H1 (cell line): ENCODE measurements at regions not wholly inside any gene's neighbourhood (a gene's known extent, or its start where the extent isn't known, plus 50 kb on each side); places are given as distances from the start of the nearest gene placed in this dataset.

ENCODE experiments used
- CTCF ChIA-PET: fragments of 300-600 bp; sonication (Branson Sonifier 250); formaldehyde crosslinking; loops from one replicate; lab custom pipeline; 2021; ENCODE audit not compliant: partially characterized antibody; lab: Charles Lee
- POLR2A ChIA-PET: fragments of 300-600 bp; sonication (Branson Sonifier 250); formaldehyde crosslinking; loops from one replicate; lab custom pipeline; 2021; ENCODE audit warnings: inconsistent platforms; ENCODE audit not compliant: partially characterized antibody; lab: Charles Lee
- DNase-seq, 2 experiments: peaks; one replicate each; pipeline versions ENCODE4 v3.0.0 to v3.0.0-alpha.2; 2010 to 2022; ENCODE audit warnings: low spot score in 2 of 2, low read depth in 1 of 2, mixed read lengths in 1 of 2
- FAIRE-seq: peaks from 2 replicates; lab custom pipeline; 2011; peaks lifted over from hg19 to GRCh38; lab: Jason Lieb, UNC
- H2AFZ ChIP-seq: 2 replicates; pipeline ENCODE4 v1.8.1; 2012; ENCODE audit warnings: low read length, inconsistent platforms
- H2AK5ac ChIP-seq: 2 replicates; pipeline ENCODE4 v1.6.1; 2013; ENCODE audit warnings: low read depth, low read length
- H2BK120ac ChIP-seq: replicated peaks from 2 replicates; pipeline ENCODE3; 2013; ENCODE audit warnings: low read depth, low read length, inconsistent platforms
- H2BK12ac ChIP-seq: 2 replicates; pipeline ENCODE4 v1.6.1; 2013; ENCODE audit warnings: low read depth, low read length
- H2BK15ac ChIP-seq: 2 replicates; pipeline ENCODE4 v1.6.1; 2013; ENCODE audit warnings: low read length
- H2BK20ac ChIP-seq: 2 replicates; pipeline ENCODE4 v1.6.1; 2013; ENCODE audit warnings: low read length
- H2BK5ac ChIP-seq: 2 replicates; pipeline ENCODE4 v1.6.1; 2013; ENCODE audit warnings: low read depth, low read length
- H3K14ac ChIP-seq: 2 replicates; pipeline ENCODE4 v1.6.1; 2013; ENCODE audit warnings: inconsistent platforms; ENCODE audit not compliant: insufficient read length
- H3K18ac ChIP-seq: 2 replicates; pipeline ENCODE4 v1.6.1; 2013; ENCODE audit warnings: low read length; ENCODE audit errors: extremely low read depth
- H3K23ac ChIP-seq: 2 replicates; pipeline ENCODE4 v1.6.1; 2013; ENCODE audit warnings: inconsistent platforms; ENCODE audit not compliant: insufficient read length
- H3K23me2 ChIP-seq: 2 replicates; pipeline ENCODE4 v1.6.1; 2013; ENCODE audit warnings: low read depth, low read length
- H3K27ac ChIP-seq: 2 replicates; pipeline ENCODE4 v1.6.1; 2011; ENCODE audit warnings: low read depth, low read length, inconsistent platforms
- H3K27me3 ChIP-seq, 4 experiments: replicated peaks in 1 of 4; 1 replicate in 1 of 4; 2 replicates in 3 of 4; pipeline versions ENCODE4 v1.6.1 to v1.8.1; 2011 to 2013; ENCODE audit warnings: low read length in 3 of 4, mild to moderate bottlenecking in 3 of 4, inconsistent platforms in 2 of 4, mixed read lengths in 2 of 4, moderate library complexity in 1 of 4; ENCODE audit not compliant: control insufficient read depth in 3 of 4, insufficient read depth in 3 of 4; ENCODE audit errors: extremely low read depth in 1 of 4
- H3K36me3 ChIP-seq, 4 experiments: 2 replicates each; pipeline versions ENCODE4 v1.6.1 to v1.8.1; 2011 to 2013; ENCODE audit warnings: mild to moderate bottlenecking in 4 of 4, low read length in 3 of 4, moderate library complexity in 2 of 4, control low read depth in 1 of 4, inconsistent platforms in 1 of 4; ENCODE audit not compliant: insufficient read depth in 4 of 4, control insufficient read depth in 2 of 4
- H3K4ac ChIP-seq: replicated peaks from 2 replicates; pipeline ENCODE3; 2013; ENCODE audit warnings: low read length, low read depth, mixed read lengths, inconsistent platforms; ENCODE audit not compliant: insufficient read length
- H3K4me1 ChIP-seq, 4 experiments: replicated peaks in 1 of 4; 1 replicate in 1 of 4; 2 replicates in 3 of 4; pipeline versions ENCODE4 v1.6.1 to v1.8.1; 2011 to 2013; ENCODE audit warnings: low read length in 3 of 4, inconsistent platforms in 2 of 4, mixed read lengths in 1 of 4; ENCODE audit not compliant: insufficient read depth in 4 of 4, control insufficient read depth in 3 of 4
- H3K4me2 ChIP-seq, 2 experiments: 2 replicates each; pipeline versions ENCODE4 v1.6.1 to v1.8.1; 2011 to 2013; ENCODE audit warnings: low read depth in 2 of 2, low read length in 2 of 2, control low read depth in 1 of 2, inconsistent platforms in 1 of 2, mild to moderate bottlenecking in 1 of 2; ENCODE audit not compliant: insufficient read depth in 1 of 2
- H3K4me3 ChIP-seq, 4 experiments: fragments of 200-600, 300-600 bp in 1 of 4; sonication (generic), shearing (Covaris generic), sonication (Bioruptor Twin) in 1 of 4; 2 replicates each; pipeline versions ENCODE4 v1.5.1 to v1.8.1; 2011 to 2016; ENCODE audit warnings: low read length in 4 of 4, low read depth in 3 of 4, control low read depth in 2 of 4, inconsistent platforms in 2 of 4, mild to moderate bottlenecking in 2 of 4, mixed read lengths in 1 of 4, moderate library complexity in 1 of 4; ENCODE audit not compliant: insufficient read depth in 2 of 4; ENCODE audit errors: extremely low read depth in 1 of 4
- H3K56ac ChIP-seq: replicated peaks from 2 replicates; pipeline ENCODE3; 2013; ENCODE audit warnings: low read depth, mild to moderate bottlenecking, mixed read lengths, low read length, inconsistent platforms; ENCODE audit not compliant: insufficient read length
- H3K79me1 ChIP-seq: 2 replicates; pipeline ENCODE4 v1.6.1; 2013; ENCODE audit warnings: low read depth, low read length, control low read depth
- H3K79me2 ChIP-seq, 2 experiments: 2 replicates each; pipeline versions ENCODE4 v1.6.1 to v1.8.1; 2012 to 2013; ENCODE audit warnings: low read length in 2 of 2, mild to moderate bottlenecking in 2 of 2, inconsistent platforms in 1 of 2; ENCODE audit not compliant: insufficient read depth in 2 of 2, control insufficient read depth in 1 of 2
- H3K9ac ChIP-seq, 4 experiments: replicated peaks in 1 of 4; 1 replicate in 1 of 4; 2 replicates in 3 of 4; pipeline versions ENCODE4 v1.6.1 to v1.8.1; 2011 to 2013; ENCODE audit warnings: low read depth in 3 of 4, low read length in 3 of 4, control low read depth in 2 of 4, mild to moderate bottlenecking in 2 of 4, moderate library complexity in 2 of 4, inconsistent platforms in 1 of 4; ENCODE audit errors: extremely low read depth in 1 of 4
- H3K9me3 ChIP-seq, 2 experiments: 2 replicates each; pipeline versions ENCODE4 v1.6.1 to v1.8.1; 2012 to 2013; ENCODE audit warnings: mild to moderate bottlenecking in 2 of 2, moderate library complexity in 2 of 2, control low read depth in 1 of 2, inconsistent platforms in 1 of 2, low read depth in 1 of 2, low read length in 1 of 2, mixed read lengths in 1 of 2; ENCODE audit not compliant: insufficient read depth in 2 of 2
- H4K20me1 ChIP-seq, 2 experiments: replicated peaks in 1 of 2; 2 replicates each; pipeline versions ENCODE3 to v1.8.1; 2011 to 2013; ENCODE audit warnings: inconsistent platforms in 2 of 2, low read length in 2 of 2, mild to moderate bottlenecking in 1 of 2; ENCODE audit not compliant: insufficient read depth in 2 of 2, control insufficient read depth in 1 of 2
- H4K5ac ChIP-seq: 2 replicates; pipeline ENCODE4 v1.6.1; 2013; ENCODE audit warnings: low read length, low read depth, mixed read lengths, inconsistent platforms; ENCODE audit not compliant: insufficient read length
- H4K8ac ChIP-seq: 2 replicates; pipeline ENCODE4 v1.8.0; 2013; ENCODE audit warnings: mild to moderate bottlenecking, moderate library complexity, low read length, inconsistent platforms; ENCODE audit not compliant: insufficient read depth; ENCODE audit errors: extremely low read depth
- H4K91ac ChIP-seq: replicated peaks from 2 replicates; pipeline ENCODE3; 2013; ENCODE audit warnings: low read length, mixed read lengths, inconsistent platforms; ENCODE audit not compliant: insufficient read length
- RAD21 ChIP-seq, 2 experiments: IDR thresholded peaks in 1 of 2; conservative IDR thresholded peaks in 1 of 2; 2 replicates each; pipeline ENCODE4 v1.6.1; 2011; ENCODE audit warnings: low read depth in 2 of 2, low read length in 2 of 2, improper control_type of control experiment in 1 of 2, inconsistent platforms in 1 of 2, mild to moderate bottlenecking in 1 of 2, moderate library complexity in 1 of 2
- SP2 ChIP-seq: IDR thresholded peaks from 2 replicates; pipeline ENCODE4 v1.6.1; 2012; ENCODE audit warnings: mild to moderate bottlenecking, low read length, inconsistent platforms
- TEAD4 ChIP-seq: IDR thresholded peaks from 2 replicates; pipeline ENCODE4 v1.6.1; 2012; ENCODE audit warnings: low read depth, low read length, inconsistent platforms, mixed read lengths
- WGBS, 2 experiments: shearing (Covaris generic) in 1 of 2; methylation state at CpG; one replicate each; pipeline versions ENCODE4 v1.1.6 to v1.1.7; 2013 to 2015; ENCODE audit warnings: low lambda C conversion rate in 2 of 2, mixed read lengths in 2 of 2, inconsistent platforms in 1 of 2, low coverage in 1 of 2, missing lambda C conversion rate in 1 of 2; ENCODE audit not compliant: insufficient replicate concordance in 2 of 2, insufficient coverage in 1 of 2, insufficient read length in 1 of 2; ENCODE audit errors: extremely low coverage in 1 of 2, missing lambda C conversion rate in 1 of 2; 5-methylcytosine and 5-hydroxymethylcytosine counted together
- TF ChIP-seq, protein P1 (sequence below), 3 experiments: IDR thresholded peaks; 1 replicate in 2 of 3; 2 replicates in 1 of 3; pipeline versions ENCODE4 v1.5.1 to v1.6.1; 2011; ENCODE audit warnings: low read length in 3 of 3, mild to moderate bottlenecking in 3 of 3, inconsistent platforms in 2 of 3, low read depth in 1 of 3, moderate library complexity in 1 of 3; ENCODE audit not compliant: insufficient read depth in 1 of 3; ENCODE audit errors: control extremely low read depth in 1 of 3

- Histone ChIP-seq H3K4me3 (no peak overlapping the region), H3K9me3 (0 out of 4 replicates have a peak, but pooled peaks cover 0 to 2% of the 10 kb centered on the region in 2 experiments), H3K14ac (no peak overlapping the region), H2BK5ac (no peak overlapping the region), H3K4ac (no peak overlapping the region), H3K56ac (no peak overlapping the region), H2BK120ac (no peak overlapping the region), H2BK12ac (no peak overlapping the region), H2AK5ac (no peak overlapping the region), H3K27me3 (no peaks in the 10 kb centered on the region), H3K23ac (no peak overlapping the region), H3K4me1 (no peaks in the 10 kb centered on the region), H4K20me1 (no peaks in the 10 kb centered on the region), H3K79me1 (no peaks in the 10 kb centered on the region), H2BK15ac (no peak overlapping the region), H4K5ac (no peak overlapping the region), H2AFZ (no peak overlapping the region), H3K9ac (no peak overlapping the region), H4K91ac (no peak overlapping the region), H3K23me2 (no peaks in the 10 kb centered on the region), H3K4me2 (no peak overlapping the region), H4K8ac (no peak overlapping the region), H3K18ac (no peak overlapping the region), H3K36me3 (no peaks in the 10 kb centered on the region), H3K79me2 (no peaks in the 10 kb centered on the region), H3K27ac (no peak overlapping the region), H2BK20ac (no peak overlapping the region)
- DNase-seq (peak in 1 of 2 experiments; percentile 48), FAIRE-seq (no peak)
- TF ChIP-seq SP2 (no peak), RAD21 (IDR thresholded peaks at IDR 0.05 in 1 of 2, conservative IDR thresholded peaks at IDR 0.05 in 1 of 2; ENCODE audit: low read depth in 2 of 2, low read length in 2 of 2) (peak; percentile 77 to 82), TEAD4 (peak; percentile 31; the same call in 1 of the 2 replicates)
- TF ChIP-seq, protein P1, sequence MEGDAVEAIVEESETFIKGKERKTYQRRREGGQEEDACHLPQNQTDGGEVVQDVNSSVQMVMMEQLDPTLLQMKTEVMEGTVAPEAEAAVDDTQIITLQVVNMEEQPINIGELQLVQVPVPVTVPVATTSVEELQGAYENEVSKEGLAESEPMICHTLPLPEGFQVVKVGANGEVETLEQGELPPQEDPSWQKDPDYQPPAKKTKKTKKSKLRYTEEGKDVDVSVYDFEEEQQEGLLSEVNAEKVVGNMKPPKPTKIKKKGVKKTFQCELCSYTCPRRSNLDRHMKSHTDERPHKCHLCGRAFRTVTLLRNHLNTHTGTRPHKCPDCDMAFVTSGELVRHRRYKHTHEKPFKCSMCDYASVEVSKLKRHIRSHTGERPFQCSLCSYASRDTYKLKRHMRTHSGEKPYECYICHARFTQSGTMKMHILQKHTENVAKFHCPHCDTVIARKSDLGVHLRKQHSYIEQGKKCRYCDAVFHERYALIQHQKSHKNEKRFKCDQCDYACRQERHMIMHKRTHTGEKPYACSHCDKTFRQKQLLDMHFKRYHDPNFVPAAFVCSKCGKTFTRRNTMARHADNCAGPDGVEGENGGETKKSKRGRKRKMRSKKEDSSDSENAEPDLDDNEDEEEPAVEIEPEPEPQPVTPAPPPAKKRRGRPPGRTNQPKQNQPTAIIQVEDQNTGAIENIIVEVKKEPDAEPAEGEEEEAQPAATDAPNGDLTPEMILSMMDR (IDR thresholded peaks at IDR 0.05; ENCODE audit: control extremely low read depth in 1 of 3, insufficient read depth in 1 of 3, low read depth in 1 of 3, low read length in 3 of 3), result peak; percentile 54 to 75 (median 68)
- POLR2A ChIA-PET, result no interaction called here
- 82% methylated on average over 3 of the region's 3 CpGs; no CpG with 5 or more reads in 1 of the 2 experiments for WGBS, 2 experiments
- CTCF ChIA-PET, result interaction anchor here (0.6 to 2.0 kb wide), 12 partner anchors 9 to 430 kb away, joined by 3 to 13 read pairs (median 3); no protein-coding TSS in a partner anchor
Observed at GRCh38 chr15:97482521-97482920, 478.0 kb upstream of the ARRDC4 start.
